ENCODE measurements at regions not wholly inside any gene's neighbourhood (a gene's known extent, or its start where the extent isn't known, plus 50 kb on each side); places are given as distances from the start of the nearest gene placed in this dataset.

DNA sequence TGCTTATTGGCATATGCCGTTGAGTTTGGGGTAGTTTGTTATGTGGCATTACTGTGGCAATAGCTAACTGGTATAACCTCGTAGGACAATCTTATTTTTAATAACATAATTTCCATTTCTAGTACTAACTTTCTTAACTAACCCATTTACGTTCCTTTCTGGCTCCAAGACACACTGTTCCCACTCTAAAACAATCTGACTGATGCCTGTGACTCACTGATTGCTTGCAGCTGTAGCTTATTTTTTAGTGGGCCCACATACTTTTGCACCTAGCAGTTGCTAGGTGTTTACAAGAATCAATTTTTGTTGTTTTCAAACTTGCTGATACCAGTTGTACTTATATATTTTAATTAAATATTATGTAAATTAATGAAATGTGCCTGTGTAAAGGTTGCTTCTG, 52.2 kb downstream of the FAT3 start:
- no peaks in the 10 kb centered on the region for H3K27me3 ChIP-seq (ENCODE audit: control insufficient read depth in 4 of 4, insufficient read depth in 4 of 4, low read length in 3 of 4)
- no peak overlapping the region for H3K27ac ChIP-seq (ENCODE audit: low read depth in 1 of 2, low read length in 2 of 2)
- no peaks in the 10 kb centered on the region for H3K9me3 ChIP-seq (ENCODE audit: control insufficient read depth in 4 of 4, low read length in 3 of 4)
- H3K4me3 ChIP-seq (ENCODE audit: low read depth in 1 of 3, low read length in 3 of 3), result no peak overlapping the region
- WGBS, result 90% methylated on average over 3 of the region's 3 CpGs
- H3K9ac ChIP-seq (ENCODE audit: low read depth in 1 of 2, low read length in 2 of 2), result no peak overlapping the region
- DNase-seq (ENCODE audit: low spot score), result no peak
- H3K4me1 ChIP-seq (ENCODE audit: control insufficient read depth in 4 of 4, insufficient read depth in 4 of 4, low read length in 3 of 4), result no peaks in the 10 kb centered on the region
- no peak for TF ChIP-seq GABPA (IDR thresholded peaks at IDR 0.05 in 1 of 2, conservative IDR thresholded peaks at IDR 0.05 in 1 of 2)
- TF ChIP-seq JUND (IDR thresholded peaks at IDR 0.05), result no peak
- no peak for TF ChIP-seq NR2F2 (IDR thresholded peaks at IDR 0.05)
- TF ChIP-seq FOXA1 (IDR thresholded peaks at IDR 0.05), result no peak
- no peak for TF ChIP-seq EGR1 (IDR thresholded peaks at IDR 0.05; ENCODE audit: low read depth in 2 of 2)
- TF ChIP-seq FOXA2 (IDR thresholded peaks at IDR 0.05), result no peak
- no peak for TF ChIP-seq HNF4G (IDR thresholded peaks at IDR 0.05)
- no peaks in the 10 kb centered on the region for H3K36me3 ChIP-seq (ENCODE audit: control insufficient read depth in 4 of 4, insufficient read depth in 3 of 4, low read depth in 1 of 4, low read length in 3 of 4)

GRCh38 chr11:92277871-92278270, 53.3 kb downstream of the FAT3 start:
- no peak overlapping the region for H3K27ac ChIP-seq (ENCODE audit: low read depth in 1 of 2, low read length in 2 of 2)
- H3K9me3 ChIP-seq (ENCODE audit: control insufficient read depth in 4 of 4, low read length in 3 of 4), result no peaks in the 10 kb centered on the region
- H3K9ac ChIP-seq (ENCODE audit: low read depth in 1 of 2, low read length in 2 of 2), result no peak overlapping the region
- H3K27me3 ChIP-seq (ENCODE audit: control insufficient read depth in 4 of 4, insufficient read depth in 4 of 4, low read length in 3 of 4), result no peaks in the 10 kb centered on the region
- TF ChIP-seq, protein P1, sequence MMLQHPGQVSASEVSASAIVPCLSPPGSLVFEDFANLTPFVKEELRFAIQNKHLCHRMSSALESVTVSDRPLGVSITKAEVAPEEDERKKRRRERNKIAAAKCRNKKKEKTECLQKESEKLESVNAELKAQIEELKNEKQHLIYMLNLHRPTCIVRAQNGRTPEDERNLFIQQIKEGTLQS (IDR thresholded peaks at IDR 0.05), result no peak
- TF ChIP-seq FOXA2 (IDR thresholded peaks at IDR 0.05), result no peak
- TF ChIP-seq EGR1 (IDR thresholded peaks at IDR 0.05; ENCODE audit: low read depth in 2 of 2), result no peak
- TF ChIP-seq RXRA (IDR thresholded peaks at IDR 0.05), result no peak
- no peak for TF ChIP-seq HNF4G (IDR thresholded peaks at IDR 0.05)
- TF ChIP-seq YY1 (IDR thresholded peaks at IDR 0.05), result no peak
- TF ChIP-seq RAD21 (IDR thresholded peaks at IDR 0.05), result no peak
- no peak for TF ChIP-seq JUND (IDR thresholded peaks at IDR 0.05)
- TF ChIP-seq, protein P2, sequence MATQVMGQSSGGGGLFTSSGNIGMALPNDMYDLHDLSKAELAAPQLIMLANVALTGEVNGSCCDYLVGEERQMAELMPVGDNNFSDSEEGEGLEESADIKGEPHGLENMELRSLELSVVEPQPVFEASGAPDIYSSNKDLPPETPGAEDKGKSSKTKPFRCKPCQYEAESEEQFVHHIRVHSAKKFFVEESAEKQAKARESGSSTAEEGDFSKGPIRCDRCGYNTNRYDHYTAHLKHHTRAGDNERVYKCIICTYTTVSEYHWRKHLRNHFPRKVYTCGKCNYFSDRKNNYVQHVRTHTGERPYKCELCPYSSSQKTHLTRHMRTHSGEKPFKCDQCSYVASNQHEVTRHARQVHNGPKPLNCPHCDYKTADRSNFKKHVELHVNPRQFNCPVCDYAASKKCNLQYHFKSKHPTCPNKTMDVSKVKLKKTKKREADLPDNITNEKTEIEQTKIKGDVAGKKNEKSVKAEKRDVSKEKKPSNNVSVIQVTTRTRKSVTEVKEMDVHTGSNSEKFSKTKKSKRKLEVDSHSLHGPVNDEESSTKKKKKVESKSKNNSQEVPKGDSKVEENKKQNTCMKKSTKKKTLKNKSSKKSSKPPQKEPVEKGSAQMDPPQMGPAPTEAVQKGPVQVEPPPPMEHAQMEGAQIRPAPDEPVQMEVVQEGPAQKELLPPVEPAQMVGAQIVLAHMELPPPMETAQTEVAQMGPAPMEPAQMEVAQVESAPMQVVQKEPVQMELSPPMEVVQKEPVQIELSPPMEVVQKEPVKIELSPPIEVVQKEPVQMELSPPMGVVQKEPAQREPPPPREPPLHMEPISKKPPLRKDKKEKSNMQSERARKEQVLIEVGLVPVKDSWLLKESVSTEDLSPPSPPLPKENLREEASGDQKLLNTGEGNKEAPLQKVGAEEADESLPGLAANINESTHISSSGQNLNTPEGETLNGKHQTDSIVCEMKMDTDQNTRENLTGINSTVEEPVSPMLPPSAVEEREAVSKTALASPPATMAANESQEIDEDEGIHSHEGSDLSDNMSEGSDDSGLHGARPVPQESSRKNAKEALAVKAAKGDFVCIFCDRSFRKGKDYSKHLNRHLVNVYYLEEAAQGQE (IDR thresholded peaks at IDR 0.05), result no peak
- TF ChIP-seq, protein P3, sequence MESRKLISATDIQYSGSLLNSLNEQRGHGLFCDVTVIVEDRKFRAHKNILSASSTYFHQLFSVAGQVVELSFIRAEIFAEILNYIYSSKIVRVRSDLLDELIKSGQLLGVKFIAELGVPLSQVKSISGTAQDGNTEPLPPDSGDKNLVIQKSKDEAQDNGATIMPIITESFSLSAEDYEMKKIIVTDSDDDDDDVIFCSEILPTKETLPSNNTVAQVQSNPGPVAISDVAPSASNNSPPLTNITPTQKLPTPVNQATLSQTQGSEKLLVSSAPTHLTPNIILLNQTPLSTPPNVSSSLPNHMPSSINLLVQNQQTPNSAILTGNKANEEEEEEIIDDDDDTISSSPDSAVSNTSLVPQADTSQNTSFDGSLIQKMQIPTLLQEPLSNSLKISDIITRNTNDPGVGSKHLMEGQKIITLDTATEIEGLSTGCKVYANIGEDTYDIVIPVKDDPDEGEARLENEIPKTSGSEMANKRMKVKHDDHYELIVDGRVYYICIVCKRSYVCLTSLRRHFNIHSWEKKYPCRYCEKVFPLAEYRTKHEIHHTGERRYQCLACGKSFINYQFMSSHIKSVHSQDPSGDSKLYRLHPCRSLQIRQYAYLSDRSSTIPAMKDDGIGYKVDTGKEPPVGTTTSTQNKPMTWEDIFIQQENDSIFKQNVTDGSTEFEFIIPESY (IDR thresholded peaks at IDR 0.05), result no peak
- no peak for TF ChIP-seq HNF4A (conservative IDR thresholded peaks at IDR 0.05)
- TF ChIP-seq NR2F2 (IDR thresholded peaks at IDR 0.05), result no peak
- no peak for TF ChIP-seq CTCF (IDR thresholded peaks at IDR 0.05; ENCODE audit: low read depth, low read length, missing input control)
- TF ChIP-seq GABPA (IDR thresholded peaks at IDR 0.05 in 1 of 2, conservative IDR thresholded peaks at IDR 0.05 in 1 of 2), result no peak
- TF ChIP-seq TAF1 (conservative IDR thresholded peaks at IDR 0.05), result no peak
- no peak for TF ChIP-seq SP1 (IDR thresholded peaks at IDR 0.05)
- no peak for TF ChIP-seq FOXA1 (IDR thresholded peaks at IDR 0.05)
- TF ChIP-seq, protein P4, sequence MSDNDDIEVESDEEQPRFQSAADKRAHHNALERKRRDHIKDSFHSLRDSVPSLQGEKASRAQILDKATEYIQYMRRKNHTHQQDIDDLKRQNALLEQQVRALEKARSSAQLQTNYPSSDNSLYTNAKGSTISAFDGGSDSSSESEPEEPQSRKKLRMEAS (IDR thresholded peaks at IDR 0.05), result no peak
- WGBS, result 90% methylated on average over 1 of the region's 1 CpG
- DNase-seq (ENCODE audit: low spot score), result no peak
- no peak overlapping the region for H3K4me3 ChIP-seq (ENCODE audit: low read depth in 1 of 3, low read length in 3 of 3)
- no peaks in the 10 kb centered on the region for H3K36me3 ChIP-seq (ENCODE audit: control insufficient read depth in 4 of 4, insufficient read depth in 3 of 4, low read depth in 1 of 4, low read length in 3 of 4)
- H3K4me1 ChIP-seq (ENCODE audit: control insufficient read depth in 4 of 4, insufficient read depth in 4 of 4, low read length in 3 of 4), result no peaks in the 10 kb centered on the region

All from liver (tissue), 8 donors.